IMR-90 (cell line): ENCODE measurements at regions not wholly inside any gene's neighbourhood (a gene's known extent, or its start where the extent isn't known, plus 50 kb on each side); places are given as distances from the start of the nearest gene placed in this dataset.

ENCODE experiments used
- ATAC-seq: fragments of 200-7000 bp; cut with Tn5 transposase; 2 replicates; pipeline ENCODE4 v1.9.1; 2020; ENCODE audit warnings: low read depth, mild to moderate bottlenecking, moderate library complexity
- BruUV-seq: library from RNA; stranded (reverse); fragments of 400-500 nt; replicated peaks from 2 replicates; lab custom pipeline; 2021; lab: Mats Ljungman, UMichigan
- CTCF ChIA-PET: fragments of 300-600 bp; formaldehyde crosslinking; extraction: SDS; loops from one replicate; lab custom pipeline; 2021; ENCODE audit warnings: antibody characterized with exemption; lab: Yijun Ruan, JAX
- POLR2A ChIA-PET: fragments of 300-600 bp; sonication (Branson Sonifier 250); formaldehyde crosslinking; loops from one replicate; lab custom pipeline; 2022; ENCODE audit warnings: antibody characterized with exemption; ENCODE audit not compliant: unreplicated experiment; lab: Charles Lee
- DNase-seq: peaks from one replicate; pipeline ENCODE4 v3.0.0; 2013
- H2AFZ ChIP-seq: replicated peaks from 2 replicates; pipeline ENCODE3; 2013; ENCODE audit warnings: low read length, mild to moderate bottlenecking; ENCODE audit not compliant: poor library complexity
- H2AK5ac ChIP-seq: 2 replicates; pipeline ENCODE4 v1.6.1; 2013; ENCODE audit warnings: low read depth, low read length, inconsistent platforms
- H2AK9ac ChIP-seq: replicated peaks from 2 replicates; pipeline ENCODE3; 2013; ENCODE audit warnings: mild to moderate bottlenecking, low read depth, low read length, moderate library complexity; ENCODE audit not compliant: poor library complexity
- H2BK120ac ChIP-seq: 2 replicates; pipeline ENCODE4 v1.6.1; 2013; ENCODE audit warnings: low read depth, low read length, inconsistent platforms
- H2BK15ac ChIP-seq: 3 replicates; pipeline ENCODE4 v1.6.1; 2013; ENCODE audit warnings: low read depth, low read length, inconsistent platforms
- H2BK20ac ChIP-seq: 2 replicates; pipeline ENCODE4 v1.6.1; 2013; ENCODE audit warnings: low read depth, mild to moderate bottlenecking, inconsistent platforms, low read length, moderate library complexity
- H2BK5ac ChIP-seq: 2 replicates; pipeline ENCODE4 v1.6.1; 2013; ENCODE audit warnings: mild to moderate bottlenecking, low read depth, low read length, inconsistent platforms; ENCODE audit not compliant: poor library complexity, severe bottlenecking
- H3K14ac ChIP-seq: replicated peaks from 2 replicates; pipeline ENCODE4 v1.6.1; 2013; ENCODE audit warnings: low read depth, low read length, inconsistent platforms
- H3K18ac ChIP-seq: 2 replicates; pipeline ENCODE4 v1.6.1; 2013; ENCODE audit warnings: low read depth, low read length, control low read depth
- H3K23ac ChIP-seq: 2 replicates; pipeline ENCODE4 v1.6.1; 2013; ENCODE audit warnings: low read depth, low read length, inconsistent platforms
- H3K27ac ChIP-seq: 2 replicates; pipeline ENCODE4 v1.5.1; 2013; ENCODE audit warnings: mild to moderate bottlenecking, control low read depth, low read length; ENCODE audit not compliant: insufficient read depth
- H3K27me3 ChIP-seq: 2 replicates; pipeline ENCODE4 v1.6.1; 2013; ENCODE audit warnings: low read length; ENCODE audit not compliant: control insufficient read depth, insufficient read depth
- H3K36me3 ChIP-seq: 2 replicates; pipeline ENCODE4 v1.6.1; 2013; ENCODE audit warnings: low read length, mixed read lengths; ENCODE audit not compliant: control insufficient read depth, insufficient read depth
- H3K4ac ChIP-seq: 2 replicates; pipeline ENCODE4 v1.6.1; 2013; ENCODE audit warnings: low read depth, low read length, inconsistent platforms
- H3K4me1 ChIP-seq: 2 replicates; pipeline ENCODE4 v1.6.1; 2013; ENCODE audit warnings: low read length, mixed read lengths; ENCODE audit not compliant: control insufficient read depth, insufficient read depth
- H3K4me2 ChIP-seq: 2 replicates; pipeline ENCODE4 v1.6.1; 2013; ENCODE audit warnings: low read depth, mild to moderate bottlenecking, control low read depth, low read length, moderate library complexity
- H3K4me3 ChIP-seq: 2 replicates; pipeline ENCODE4 v1.5.1; 2013; ENCODE audit warnings: low read depth, mild to moderate bottlenecking, control low read depth, low read length, moderate library complexity; ENCODE audit not compliant: insufficient read depth
- H3K56ac ChIP-seq: 2 replicates; pipeline ENCODE4 v1.6.1; 2013; ENCODE audit warnings: low read length, inconsistent platforms; ENCODE audit not compliant: insufficient read depth; ENCODE audit errors: extremely low read depth
- H3K79me1 ChIP-seq, 2 experiments: 2 replicates each; pipeline ENCODE4 v1.6.1; 2013; ENCODE audit warnings: low read length in 2 of 2, inconsistent platforms in 1 of 2, low read depth in 1 of 2
- H3K9ac ChIP-seq: 2 replicates; pipeline ENCODE4 v1.6.1; 2013; ENCODE audit warnings: low read depth, low read length, control low read depth
- H3K9me1 ChIP-seq: 2 replicates; pipeline ENCODE4 v1.6.1; 2013; ENCODE audit warnings: low read length, inconsistent platforms; ENCODE audit not compliant: insufficient read depth
- H3K9me3 ChIP-seq: 2 replicates; pipeline ENCODE4 v1.6.1; 2013; ENCODE audit warnings: low read length; ENCODE audit not compliant: control insufficient read depth, insufficient read depth
- H4K20me1 ChIP-seq: 2 replicates; pipeline ENCODE4 v1.6.1; 2013; ENCODE audit warnings: low read length, inconsistent platforms; ENCODE audit not compliant: insufficient read depth
- H4K5ac ChIP-seq: 2 replicates; pipeline ENCODE4 v1.6.1; 2013; ENCODE audit warnings: mild to moderate bottlenecking, low read depth, low read length, control low read depth
- H4K8ac ChIP-seq, 2 experiments: 2 replicates each; pipeline ENCODE4 v1.6.1; 2013; ENCODE audit warnings: low read depth in 2 of 2, low read length in 2 of 2, control low read depth in 1 of 2, inconsistent platforms in 1 of 2
- H4K91ac ChIP-seq: 2 replicates; pipeline ENCODE4 v1.6.1; 2013; ENCODE audit warnings: low read depth, low read length, inconsistent platforms; ENCODE audit not compliant: insufficient read depth
- BHLHE40 ChIP-seq: fragments of 150-350 bp; IDR thresholded peaks from 2 replicates; pipeline ENCODE4 v1.6.1; 2016; ENCODE audit warnings: mild to moderate bottlenecking, low read depth, low read length
- CEBPB ChIP-seq: IDR thresholded peaks from 2 replicates; pipeline ENCODE4 v1.6.1; 2012; ENCODE audit warnings: low read depth, low read length, improper control_type of control experiment
- CHD1 ChIP-seq: IDR thresholded peaks from 2 replicates; pipeline ENCODE4 v1.6.1; 2012; ENCODE audit warnings: low read depth, low read length, improper control_type of control experiment
- MAFK ChIP-seq: IDR thresholded peaks from 2 replicates; pipeline ENCODE4 v1.6.1; 2012; ENCODE audit warnings: low read depth, low read length, improper control_type of control experiment
- MAZ ChIP-seq: IDR thresholded peaks from 2 replicates; pipeline ENCODE4 v1.6.1; 2012; ENCODE audit warnings: low read depth, mild to moderate bottlenecking, low read length, improper control_type of control experiment, moderate library complexity, borderline replicate concordance
- POLR2A ChIP-seq: IDR thresholded peaks from 2 replicates; pipeline ENCODE4 v1.6.1; 2012; ENCODE audit warnings: mild to moderate bottlenecking, low read depth, low read length
- RAD21 ChIP-seq: IDR thresholded peaks from 2 replicates; pipeline ENCODE4 v1.6.1; 2012; ENCODE audit warnings: low read length, improper control_type of control experiment
- RCOR1 ChIP-seq: IDR thresholded peaks from 2 replicates; pipeline ENCODE4 v1.6.1; 2012; ENCODE audit warnings: mild to moderate bottlenecking, low read length, improper control_type of control experiment; ENCODE audit not compliant: insufficient replicate concordance
- SMC3 ChIP-seq: fragments of 150-350 bp; IDR thresholded peaks from 2 replicates; pipeline ENCODE4 v1.6.1; 2016; ENCODE audit warnings: low read depth, mild to moderate bottlenecking, antibody characterized with exemption, low read length, moderate library complexity
- whole genome bisulfite sequencing, 2 experiments: methylation state at CpG; one replicate each; pipeline versions ENCODE4 v1.1.5 to v1.1.7; 2013; ENCODE audit warnings: missing lambda C conversion rate in 2 of 2; ENCODE audit not compliant: insufficient read length in 1 of 2; ENCODE audit errors: extremely low coverage in 2 of 2; 5-methylcytosine and 5-hydroxymethylcytosine counted together
- dilution Hi-C: fragments of 300-500 bp; cut with HindIII; formaldehyde crosslinking; loops from one replicate; pipeline ENCODE4 v1.14.3; 2018; ENCODE audit warnings: low sequenced_read_pairs; ENCODE audit not compliant: unreplicated experiment
- in situ Hi-C: fragments of 300-500 bp; cut with MboI; formaldehyde crosslinking; loops from 3 replicates; pipeline ENCODE4 v1.14.3; 2019; ENCODE audit warnings: low sequenced_read_pairs, inconsistent platforms, mixed read lengths
- intact Hi-C: fragments of 100-400 bp; cut with micrococcal nuclease; formaldehyde crosslinking; loops from 2 replicates; pipeline ENCODE4 v1.10.0; 2022
- TF ChIP-seq, protein P1 (sequence below): conservative IDR thresholded peaks from 2 replicates; pipeline ENCODE4 v1.5.1; 2012; ENCODE audit warnings: mild to moderate bottlenecking, low read depth, low read length, improper control_type of control experiment
- TF ChIP-seq, protein P2 (sequence below): fragments of 150-350 bp; IDR thresholded peaks from 2 replicates; pipeline ENCODE4 v1.6.1; 2016; ENCODE audit warnings: low read depth, mild to moderate bottlenecking, low read length, moderate library complexity, borderline replicate concordance

DNA sequence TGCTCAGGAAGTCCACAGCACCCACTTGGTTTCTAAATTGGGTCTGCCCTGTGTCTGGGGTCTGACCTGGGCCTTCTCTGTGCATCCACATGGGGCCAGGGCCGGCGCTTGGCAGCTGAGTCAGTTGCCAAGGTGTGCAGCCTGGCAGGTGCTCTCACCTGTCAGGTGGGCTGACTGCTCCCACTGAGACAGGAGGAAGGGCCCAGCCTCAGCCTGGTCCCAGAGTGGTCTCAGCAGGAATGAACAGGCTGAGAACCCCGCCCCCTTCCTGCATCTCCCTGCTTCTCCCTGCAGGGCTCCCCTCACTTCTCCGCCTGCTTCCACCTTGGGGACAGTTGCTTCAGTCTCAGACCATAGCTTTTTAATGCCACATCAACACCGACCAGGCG lies 60.5 kb downstream of the BARX1 start:
- dilution Hi-C loops: no loop called here

More for the DNA sequence above, 60.5 kb downstream of the BARX1 start:
- H3K4ac ChIP-seq: no peak overlapping the region
- H3K4me1 ChIP-seq: no peaks in the 10 kb centered on the region
- intact Hi-C loops (no loop called here), in situ Hi-C loops (no loop called here)
- TF ChIP-seq CHD1: no peak
- TF ChIP-seq RCOR1: no peak
- TF ChIP-seq, protein P1, sequence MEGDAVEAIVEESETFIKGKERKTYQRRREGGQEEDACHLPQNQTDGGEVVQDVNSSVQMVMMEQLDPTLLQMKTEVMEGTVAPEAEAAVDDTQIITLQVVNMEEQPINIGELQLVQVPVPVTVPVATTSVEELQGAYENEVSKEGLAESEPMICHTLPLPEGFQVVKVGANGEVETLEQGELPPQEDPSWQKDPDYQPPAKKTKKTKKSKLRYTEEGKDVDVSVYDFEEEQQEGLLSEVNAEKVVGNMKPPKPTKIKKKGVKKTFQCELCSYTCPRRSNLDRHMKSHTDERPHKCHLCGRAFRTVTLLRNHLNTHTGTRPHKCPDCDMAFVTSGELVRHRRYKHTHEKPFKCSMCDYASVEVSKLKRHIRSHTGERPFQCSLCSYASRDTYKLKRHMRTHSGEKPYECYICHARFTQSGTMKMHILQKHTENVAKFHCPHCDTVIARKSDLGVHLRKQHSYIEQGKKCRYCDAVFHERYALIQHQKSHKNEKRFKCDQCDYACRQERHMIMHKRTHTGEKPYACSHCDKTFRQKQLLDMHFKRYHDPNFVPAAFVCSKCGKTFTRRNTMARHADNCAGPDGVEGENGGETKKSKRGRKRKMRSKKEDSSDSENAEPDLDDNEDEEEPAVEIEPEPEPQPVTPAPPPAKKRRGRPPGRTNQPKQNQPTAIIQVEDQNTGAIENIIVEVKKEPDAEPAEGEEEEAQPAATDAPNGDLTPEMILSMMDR: no peak
- TF ChIP-seq CEBPB: no peak
- no peak for TF ChIP-seq SMC3
- no peak for TF ChIP-seq RAD21
- TF ChIP-seq BHLHE40: no peak
- no peak for TF ChIP-seq MAZ
- TF ChIP-seq MAFK: no peak
- TF ChIP-seq, protein P2, sequence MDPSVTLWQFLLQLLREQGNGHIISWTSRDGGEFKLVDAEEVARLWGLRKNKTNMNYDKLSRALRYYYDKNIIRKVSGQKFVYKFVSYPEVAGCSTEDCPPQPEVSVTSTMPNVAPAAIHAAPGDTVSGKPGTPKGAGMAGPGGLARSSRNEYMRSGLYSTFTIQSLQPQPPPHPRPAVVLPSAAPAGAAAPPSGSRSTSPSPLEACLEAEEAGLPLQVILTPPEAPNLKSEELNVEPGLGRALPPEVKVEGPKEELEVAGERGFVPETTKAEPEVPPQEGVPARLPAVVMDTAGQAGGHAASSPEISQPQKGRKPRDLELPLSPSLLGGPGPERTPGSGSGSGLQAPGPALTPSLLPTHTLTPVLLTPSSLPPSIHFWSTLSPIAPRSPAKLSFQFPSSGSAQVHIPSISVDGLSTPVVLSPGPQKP: no peak
- no peak for TF ChIP-seq POLR2A
- no peak overlapping the region for H4K91ac ChIP-seq
- H3K79me1 ChIP-seq: no peaks in the 10 kb centered on the region
- H2BK15ac ChIP-seq: no peak overlapping the region
- H2AK5ac ChIP-seq: no peak overlapping the region
- no peak overlapping the region for H2BK5ac ChIP-seq
- H3K56ac ChIP-seq: no peak overlapping the region
- no peak overlapping the region for H3K18ac ChIP-seq
- no peak overlapping the region for H3K23ac ChIP-seq
- DNase-seq (no peak), ATAC-seq (no peak)
- H4K20me1 ChIP-seq: no peaks in the 10 kb centered on the region
- H3K9me3 ChIP-seq: no peaks in the 10 kb centered on the region
- WGBS, 2 experiments: 69% methylated on average over 2 of the region's 6 CpGs; no CpG with 5 or more reads in 1 of the 2 experiments
- H3K14ac ChIP-seq: no peak overlapping the region
- H3K9ac ChIP-seq: no peak overlapping the region
- no peak overlapping the region for H4K8ac ChIP-seq
- no peak overlapping the region for H4K5ac ChIP-seq
- H3K27ac ChIP-seq: no peak overlapping the region
- CTCF ChIA-PET: no interaction called here
- no peak overlapping the region for H2AK9ac ChIP-seq
- no peaks in the 10 kb centered on the region for H3K9me1 ChIP-seq
- no peak overlapping the region for H3K4me3 ChIP-seq
- H3K4me2 ChIP-seq: no peak overlapping the region
- no peaks in the 10 kb centered on the region for H3K27me3 ChIP-seq
- H2BK120ac ChIP-seq: no peak overlapping the region
- H2BK20ac ChIP-seq: no peak overlapping the region
- no TSS peak for BruUV-seq
- POLR2A ChIA-PET: no interaction called here
- H3K36me3 ChIP-seq: no peaks in the 10 kb centered on the region
- H2AFZ ChIP-seq: no peak overlapping the region
